Caki2 (cell line): ENCODE measurements at regions not wholly inside any gene's neighbourhood (a gene's known extent, or its start where the extent isn't known, plus 50 kb on each side); places are given as distances from the start of the nearest gene placed in this dataset.
"Not testable (repeated sequence)": the region's sequence is repeated elsewhere in the genome, so short reads cannot be mapped to it uniquely, and the experiment has no call there.

ENCODE experiments used
- DNase-seq: peaks from one replicate; pipeline ENCODE4 v3.0.0-alpha.2; 2015; ENCODE audit warnings: low read depth
- in situ Hi-C: cut with HindIII; loops from 2 replicates; pipeline ENCODE4 v1.10.0; 2016; ENCODE audit warnings: low sequenced_read_pairs, low pct_unique_long_range_greater_than_20kb, mixed read lengths

GRCh38 chr6:164817662-164818061 is 491.7 kb downstream of the C6orf118 start:
- in situ Hi-C loops: no loop called here
- DNase-seq: no peak

GRCh38 chr6:164812706-164813105 is 496.7 kb downstream of the C6orf118 start:
- in situ Hi-C loops: no loop called here
- DNase-seq: no peak

GRCh38 chr6:164807125-164807524 is 502.3 kb downstream of the C6orf118 start:
- no peak for DNase-seq
- in situ Hi-C loops: no loop called here

- in situ Hi-C loops: no loop called here
- no peak for DNase-seq
These were observed 514.2 kb downstream of the C6orf118 start for GRCh38 chr6:164795056-164795815.

GRCh38 chr6:164792666-164793065 is 516.7 kb downstream of the C6orf118 start:
- DNase-seq: no peak
- in situ Hi-C loops: no loop called here

- in situ Hi-C loops: no loop called here
- no peak for DNase-seq
These were observed 517.9 kb downstream of the C6orf118 start for GRCh38 chr6:164791498-164791897.

- in situ Hi-C loops: no loop called here
- no peak for DNase-seq
These were observed 545.6 kb downstream of the C6orf118 start for GRCh38 chr6:164763788-164764187.

- in situ Hi-C loops: no loop called here
- no peak for DNase-seq
These were observed 552.0 kb downstream of the C6orf118 start for GRCh38 chr6:164757451-164757850.

GRCh38 chr6:164756723-164757122 is 552.7 kb downstream of the C6orf118 start:
- in situ Hi-C loops: no loop called here

GRCh38 chr6:164756142-164756541 is 553.3 kb downstream of the C6orf118 start:
- in situ Hi-C loops: no loop called here

More at GRCh38 chr6:164756723-164757122, 552.7 kb downstream of the C6orf118 start:
- no peak for DNase-seq

GRCh38 chr6:164753517-164753916 is 555.9 kb downstream of the C6orf118 start:
- peak; percentile 59 for DNase-seq
- in situ Hi-C loops: no loop called here

More at GRCh38 chr6:164756142-164756541, 553.3 kb downstream of the C6orf118 start:
- no peak for DNase-seq

GRCh38 chr6:164751395-164751794 is 558.0 kb downstream of the C6orf118 start:
- no peak for DNase-seq
- in situ Hi-C loops: no loop called here

GRCh38 chr6:164750128-164750527 is 559.3 kb downstream of the C6orf118 start:
- in situ Hi-C loops: no loop called here
- no peak for DNase-seq

- in situ Hi-C loops: no loop called here
- DNase-seq: peak; percentile 11
These were observed 560.0 kb downstream of the C6orf118 start for GRCh38 chr6:164749221-164750064.

GRCh38 chr6:164744301-164744700 is 565.1 kb downstream of the C6orf118 start:
- DNase-seq: no peak
- in situ Hi-C loops: no loop called here

GRCh38 chr6:164741938-164742451 is 567.4 kb downstream of the C6orf118 start:
- DNase-seq: peak; percentile 16
- in situ Hi-C loops: no loop called here

GRCh38 chr6:164736090-164736489 is 573.3 kb downstream of the C6orf118 start:
- in situ Hi-C loops, DNase-seq: not testable (repeated sequence)

- DNase-seq: no peak
These were observed 577.9 kb downstream of the C6orf118 start for GRCh38 chr6:164731539-164731938.

GRCh38 chr6:164721460-164721859 is 587.9 kb downstream of the C6orf118 start:
- in situ Hi-C loops: no loop called here

More at GRCh38 chr6:164731539-164731938, 577.9 kb downstream of the C6orf118 start:
- in situ Hi-C loops: no loop called here

More at GRCh38 chr6:164721460-164721859, 587.9 kb downstream of the C6orf118 start:
- no peak for DNase-seq
